ENCODE measurements at regions not wholly inside any gene's neighbourhood (a gene's known extent, or its start where the extent isn't known, plus 50 kb on each side); places are given as distances from the start of the nearest gene placed in this dataset.
"Not testable (repeated sequence)": the region's sequence is repeated elsewhere in the genome, so short reads cannot be mapped to it uniquely, and the experiment has no call there.

GRCh38 chr1:96865731-96866685, 144.4 kb downstream of the PTBP2 start:
- Histone ChIP-seq H3K27me3 (ENCODE audit: control insufficient read depth, insufficient read depth, low read length) (no peaks in the 10 kb centered on the region), H3K4me1 (ENCODE audit: control insufficient read depth, insufficient read depth, low read length) (no peaks in the 10 kb centered on the region), H3K27ac (ENCODE audit: low read length) (no peak overlapping the region), H3K36me3 (ENCODE audit: control insufficient read depth, insufficient read depth, low read length) (no peaks in the 10 kb centered on the region), H3K4me3 (ENCODE audit: low read length) (no peak overlapping the region), H3K9me3 (ENCODE audit: control insufficient read depth, low read depth, low read length) (no peaks in the 10 kb centered on the region)
- WGBS (ENCODE audit: insufficient coverage, low lambda C conversion rate): no CpG with 5 or more reads among the region's 3 CpGs
- peak; percentile 29 to 52 for DNase-seq

GRCh38 chr1:96872757-96873156, 151.2 kb downstream of the PTBP2 start:
- H3K27me3 ChIP-seq (ENCODE audit: control insufficient read depth, insufficient read depth, low read length): no peaks in the 10 kb centered on the region
- DNase-seq: no peak
- WGBS (ENCODE audit: insufficient coverage, low lambda C conversion rate): no CpG with 5 or more reads among the region's 2 CpGs
- no peaks in the 10 kb centered on the region for H3K36me3 ChIP-seq (ENCODE audit: control insufficient read depth, insufficient read depth, low read length)
- no peaks in the 10 kb centered on the region for H3K9me3 ChIP-seq (ENCODE audit: control insufficient read depth, low read depth, low read length)
- H3K27ac ChIP-seq (ENCODE audit: low read length): no peak overlapping the region
- H3K4me3 ChIP-seq (ENCODE audit: low read length): no peak overlapping the region
- H3K4me1 ChIP-seq (ENCODE audit: control insufficient read depth, insufficient read depth, low read length): no peaks in the 10 kb centered on the region

GRCh38 chr1:96878640-96879039, 157.1 kb downstream of the PTBP2 start:
- no CpG with 5 or more reads among the region's 1 CpG for WGBS (ENCODE audit: insufficient coverage, low lambda C conversion rate)
- Histone ChIP-seq H3K27me3 (ENCODE audit: control insufficient read depth, insufficient read depth, low read length) (no peaks in the 10 kb centered on the region), H3K4me1 (ENCODE audit: control insufficient read depth, insufficient read depth, low read length) (no peaks in the 10 kb centered on the region), H3K27ac (ENCODE audit: low read length) (no peak overlapping the region), H3K9me3 (ENCODE audit: control insufficient read depth, low read depth, low read length) (no peaks in the 10 kb centered on the region), H3K36me3 (ENCODE audit: control insufficient read depth, insufficient read depth, low read length) (no peaks in the 10 kb centered on the region), H3K4me3 (ENCODE audit: low read length) (no peak overlapping the region)
- DNase-seq: no peak

GRCh38 chr1:96880626-96881025, 159.0 kb downstream of the PTBP2 start:
- H3K27me3 ChIP-seq (ENCODE audit: control insufficient read depth, insufficient read depth, low read length): no peaks in the 10 kb centered on the region
- H3K9me3 ChIP-seq (ENCODE audit: control insufficient read depth, low read depth, low read length): no peaks in the 10 kb centered on the region
- H3K4me1 ChIP-seq (ENCODE audit: control insufficient read depth, insufficient read depth, low read length): no peaks in the 10 kb centered on the region
- no peak overlapping the region for H3K27ac ChIP-seq (ENCODE audit: low read length)
- no peak for DNase-seq
- H3K4me3 ChIP-seq (ENCODE audit: low read length): no peak overlapping the region
- H3K36me3 ChIP-seq (ENCODE audit: control insufficient read depth, insufficient read depth, low read length): no peaks in the 10 kb centered on the region

- Histone ChIP-seq H3K4me1 (ENCODE audit: control insufficient read depth, insufficient read depth, low read length) (no peaks in the 10 kb centered on the region), H3K36me3 (ENCODE audit: control insufficient read depth, insufficient read depth, low read length) (no peaks in the 10 kb centered on the region), H3K27ac (ENCODE audit: low read length) (no peak overlapping the region), H3K4me3 (ENCODE audit: low read length) (no peak overlapping the region), H3K9me3 (ENCODE audit: control insufficient read depth, low read depth, low read length) (no peaks in the 10 kb centered on the region), H3K27me3 (ENCODE audit: control insufficient read depth, insufficient read depth, low read length) (no peaks in the 10 kb centered on the region)
- no peak for DNase-seq
- WGBS (ENCODE audit: insufficient coverage, low lambda C conversion rate): 80% methylated on average over 1 of the region's 2 CpGs
Measured at GRCh38 chr1:96882096-96882495, 160.5 kb downstream of the PTBP2 start.

- no peak for DNase-seq
- H3K4me3 ChIP-seq (ENCODE audit: low read length): no peak overlapping the region
- no peaks in the 10 kb centered on the region for H3K9me3 ChIP-seq (ENCODE audit: control insufficient read depth, low read depth, low read length)
- H3K27me3 ChIP-seq (ENCODE audit: control insufficient read depth, insufficient read depth, low read length): no peaks in the 10 kb centered on the region
- H3K27ac ChIP-seq (ENCODE audit: low read length): no peak overlapping the region
- 83% methylated on average over 1 of the region's 4 CpGs for WGBS (ENCODE audit: insufficient coverage, low lambda C conversion rate)
- no peaks in the 10 kb centered on the region for H3K36me3 ChIP-seq (ENCODE audit: control insufficient read depth, insufficient read depth, low read length)
- H3K4me1 ChIP-seq (ENCODE audit: control insufficient read depth, insufficient read depth, low read length): no peaks in the 10 kb centered on the region
Measured at GRCh38 chr1:96886474-96886873, 164.9 kb downstream of the PTBP2 start.

- H3K4me3 ChIP-seq (ENCODE audit: low read length): no peak overlapping the region
- H3K36me3 ChIP-seq (ENCODE audit: control insufficient read depth, insufficient read depth, low read length): no peaks in the 10 kb centered on the region
- no peaks in the 10 kb centered on the region for H3K9me3 ChIP-seq (ENCODE audit: control insufficient read depth, low read depth, low read length)
- WGBS (ENCODE audit: insufficient coverage, low lambda C conversion rate): 100% methylated on average over 1 of the region's 1 CpG
- no peak overlapping the region for H3K27ac ChIP-seq (ENCODE audit: low read length)
- H3K27me3 ChIP-seq (ENCODE audit: control insufficient read depth, insufficient read depth, low read length): no peaks in the 10 kb centered on the region
- H3K4me1 ChIP-seq (ENCODE audit: control insufficient read depth, insufficient read depth, low read length): no peaks in the 10 kb centered on the region
- no peak for DNase-seq
Measured at GRCh38 chr1:96887501-96887900, 165.9 kb downstream of the PTBP2 start.

- no peaks in the 10 kb centered on the region for H3K27me3 ChIP-seq (ENCODE audit: control insufficient read depth, insufficient read depth, low read length)
- H3K27ac ChIP-seq (ENCODE audit: low read length): no peak overlapping the region
- DNase-seq: no peak
- H3K4me1 ChIP-seq (ENCODE audit: control insufficient read depth, insufficient read depth, low read length): no peaks in the 10 kb centered on the region
- H3K9me3 ChIP-seq (ENCODE audit: control insufficient read depth, low read depth, low read length): no peaks in the 10 kb centered on the region
- H3K36me3 ChIP-seq (ENCODE audit: control insufficient read depth, insufficient read depth, low read length): no peaks in the 10 kb centered on the region
- WGBS (ENCODE audit: insufficient coverage, low lambda C conversion rate): 50% methylated on average over 1 of the region's 10 CpGs
- H3K4me3 ChIP-seq (ENCODE audit: low read length): no peak overlapping the region
Measured at GRCh38 chr1:96901783-96902363, 180.3 kb downstream of the PTBP2 start.

- H3K4me3 ChIP-seq (ENCODE audit: low read length): no peak overlapping the region
- H3K9me3 ChIP-seq (ENCODE audit: control insufficient read depth, low read depth, low read length): no peaks in the 10 kb centered on the region
- WGBS (ENCODE audit: insufficient coverage, low lambda C conversion rate): 90% methylated on average over 2 of the region's 5 CpGs
- H3K36me3 ChIP-seq (ENCODE audit: control insufficient read depth, insufficient read depth, low read length): no peaks in the 10 kb centered on the region
- H3K4me1 ChIP-seq (ENCODE audit: control insufficient read depth, insufficient read depth, low read length): no peaks in the 10 kb centered on the region
- H3K27ac ChIP-seq (ENCODE audit: low read length): no peak overlapping the region
- H3K27me3 ChIP-seq (ENCODE audit: control insufficient read depth, insufficient read depth, low read length): no peaks in the 10 kb centered on the region
- DNase-seq: no peak
Measured at GRCh38 chr1:96912248-96912647, 190.7 kb downstream of the PTBP2 start.

- not testable (repeated sequence) for H3K36me3 ChIP-seq (ENCODE audit: control insufficient read depth, insufficient read depth, low read length); H3K27me3 ChIP-seq (ENCODE audit: control insufficient read depth, insufficient read depth, low read length); H3K4me1 ChIP-seq (ENCODE audit: control insufficient read depth, insufficient read depth, low read length); H3K9me3 ChIP-seq (ENCODE audit: control insufficient read depth, low read depth, low read length); H3K27ac ChIP-seq (ENCODE audit: low read length); H3K4me3 ChIP-seq (ENCODE audit: low read length); DNase-seq
- WGBS (ENCODE audit: insufficient coverage, low lambda C conversion rate): 100% methylated on average over 2 of the region's 3 CpGs
Measured at GRCh38 chr1:96915701-96916100, 194.1 kb downstream of the PTBP2 start.

- no CpG with 5 or more reads among the region's 1 CpG for WGBS (ENCODE audit: insufficient coverage, low lambda C conversion rate)
- Histone ChIP-seq H3K4me3 (ENCODE audit: low read length) (no peak overlapping the region), H3K9me3 (ENCODE audit: control insufficient read depth, low read depth, low read length) (no peaks in the 10 kb centered on the region), H3K36me3 (ENCODE audit: control insufficient read depth, insufficient read depth, low read length) (no peaks in the 10 kb centered on the region), H3K27me3 (ENCODE audit: control insufficient read depth, insufficient read depth, low read length) (no peaks in the 10 kb centered on the region), H3K4me1 (ENCODE audit: control insufficient read depth, insufficient read depth, low read length) (no peaks in the 10 kb centered on the region), H3K27ac (ENCODE audit: low read length) (no peak overlapping the region)
- DNase-seq: no peak
Measured at GRCh38 chr1:96918406-96918805, 196.8 kb downstream of the PTBP2 start.
